DMS 273 treated with DMSO at 0.1 percent for 48 hours (cell line): ENCODE measurements at regions not wholly inside any gene's neighbourhood (a gene's known extent, or its start where the extent isn't known, plus 50 kb on each side); places are given as distances from the start of the nearest gene placed in this dataset.
"Not testable (repeated sequence)": the region's sequence is repeated elsewhere in the genome, so short reads cannot be mapped to it uniquely, and the experiment has no call there.

Experiments used
- DNase-seq: peaks from one replicate; lab custom pipeline; 2025; lab: John Stamatoyannopoulos, UW

GRCh38 chr7:131021902-131022301 is 287.9 kb upstream of the KLF14 start:
- no peak for DNase-seq

GRCh38 chr7:131026297-131027000 is 292.4 kb upstream of the KLF14 start:
- no peak for DNase-seq

GRCh38 chr7:131027287-131027773 is 293.3 kb upstream of the KLF14 start:
- DNase-seq = peak; percentile 61

GRCh38 chr7:131028295-131028694 is 294.3 kb upstream of the KLF14 start:
- no peak for DNase-seq

- DNase-seq = no peak
These were observed 295.0 kb upstream of the KLF14 start for GRCh38 chr7:131029002-131029401.

GRCh38 chr7:131031099-131031868 is 296.4 kb upstream of the MKLN1 start:
- DNase-seq = no peak

GRCh38 chr7:131032786-131033185 is 294.9 kb upstream of the MKLN1 start:
- DNase-seq = no peak

GRCh38 chr7:131034166-131034881 is 293.4 kb upstream of the MKLN1 start:
- peak; percentile 34 for DNase-seq

- DNase-seq = no peak
These were observed 292.4 kb upstream of the MKLN1 start for GRCh38 chr7:131035088-131035770.

- DNase-seq = no peak
These were observed 289.5 kb upstream of the MKLN1 start for GRCh38 chr7:131038153-131038552.

- DNase-seq = no peak
These were observed 288.3 kb upstream of the MKLN1 start for GRCh38 chr7:131039355-131039762.

GRCh38 chr7:131039836-131040235 is 287.8 kb upstream of the MKLN1 start:
- no peak for DNase-seq

GRCh38 chr7:131040467-131040932 is 287.2 kb upstream of the MKLN1 start:
- peak; percentile 29 for DNase-seq

- DNase-seq = not testable (repeated sequence)
These were observed 286.5 kb upstream of the MKLN1 start for GRCh38 chr7:131041012-131041695.

- no peak for DNase-seq
These were observed 285.2 kb upstream of the MKLN1 start for GRCh38 chr7:131042269-131043160.

- no peak for DNase-seq
These were observed 282.1 kb upstream of the MKLN1 start for GRCh38 chr7:131045526-131045925.

- no peak for DNase-seq
These were observed 281.4 kb upstream of the MKLN1 start for GRCh38 chr7:131046246-131046645.

GRCh38 chr7:131047651-131048304 is 279.9 kb upstream of the MKLN1 start:
- no peak for DNase-seq

GRCh38 chr7:131051304-131051703 is 276.4 kb upstream of the MKLN1 start:
- no peak for DNase-seq
